ENCODE measurements at regions not wholly inside any gene's neighbourhood (a gene's known extent, or its start where the extent isn't known, plus 50 kb on each side); places are given as distances from the start of the nearest gene placed in this dataset.

DNA sequence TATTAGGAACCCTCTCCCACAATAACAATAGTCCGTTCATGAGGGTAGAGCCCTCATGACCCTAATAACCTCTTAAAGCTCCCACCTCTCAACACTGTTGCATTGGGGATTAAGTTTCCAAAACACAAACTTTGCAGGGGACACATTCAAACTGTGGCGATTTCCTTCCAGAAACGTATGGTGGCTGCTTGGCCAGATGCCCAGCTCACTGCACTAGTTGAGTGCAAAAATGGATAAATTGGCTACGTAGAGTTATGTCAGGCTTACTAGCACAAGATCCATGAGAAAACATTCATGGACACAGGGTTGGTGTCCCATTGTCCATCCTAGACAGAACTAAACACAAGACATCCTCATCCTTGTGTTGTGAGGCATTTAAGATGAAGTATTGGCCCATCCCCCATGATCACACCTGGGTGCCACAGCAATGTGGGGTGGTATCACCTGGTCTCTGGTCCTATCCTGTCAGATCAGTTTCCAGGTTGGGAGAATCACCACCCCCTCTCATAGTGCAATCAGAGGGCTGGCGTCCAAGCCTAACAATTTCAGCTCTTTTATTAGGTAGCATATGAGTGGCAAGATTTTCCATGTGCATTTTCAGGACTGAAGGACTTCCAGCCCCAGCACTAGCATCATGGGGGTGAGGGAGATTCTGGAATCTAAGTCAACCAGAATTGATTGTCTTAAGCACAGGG is 63.4 kb upstream of the ELOVL5 start:
- H3K9me3 ChIP-seq = no peaks in the 10 kb centered on the region
- TF ChIP-seq POLR2A (IDR thresholded peaks at IDR 0.05) (no peak), EP300 (IDR thresholded peaks at IDR 0.05) (no peak), POLR2AphosphoS5 (IDR thresholded peaks at IDR 0.05) (no peak)
- TF ChIP-seq, protein P1, sequence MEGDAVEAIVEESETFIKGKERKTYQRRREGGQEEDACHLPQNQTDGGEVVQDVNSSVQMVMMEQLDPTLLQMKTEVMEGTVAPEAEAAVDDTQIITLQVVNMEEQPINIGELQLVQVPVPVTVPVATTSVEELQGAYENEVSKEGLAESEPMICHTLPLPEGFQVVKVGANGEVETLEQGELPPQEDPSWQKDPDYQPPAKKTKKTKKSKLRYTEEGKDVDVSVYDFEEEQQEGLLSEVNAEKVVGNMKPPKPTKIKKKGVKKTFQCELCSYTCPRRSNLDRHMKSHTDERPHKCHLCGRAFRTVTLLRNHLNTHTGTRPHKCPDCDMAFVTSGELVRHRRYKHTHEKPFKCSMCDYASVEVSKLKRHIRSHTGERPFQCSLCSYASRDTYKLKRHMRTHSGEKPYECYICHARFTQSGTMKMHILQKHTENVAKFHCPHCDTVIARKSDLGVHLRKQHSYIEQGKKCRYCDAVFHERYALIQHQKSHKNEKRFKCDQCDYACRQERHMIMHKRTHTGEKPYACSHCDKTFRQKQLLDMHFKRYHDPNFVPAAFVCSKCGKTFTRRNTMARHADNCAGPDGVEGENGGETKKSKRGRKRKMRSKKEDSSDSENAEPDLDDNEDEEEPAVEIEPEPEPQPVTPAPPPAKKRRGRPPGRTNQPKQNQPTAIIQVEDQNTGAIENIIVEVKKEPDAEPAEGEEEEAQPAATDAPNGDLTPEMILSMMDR (IDR thresholded peaks at IDR 0.05) = no peak
- DNase-seq = peak in 1 of 2 donors; percentile 13
- intact Hi-C loops (cut with DNase I; ENCODE audit: low total_unique reads) = no loop called here
- H3K27ac ChIP-seq = no peak overlapping the region
- H3K4me1 ChIP-seq = no peaks in the 10 kb centered on the region
- WGBS, 5 donors = 64 to 78% (median 71%) methylated on average over 5 of the region's 5 CpGs
- no peak overlapping the region for H3K4me3 ChIP-seq
- no peaks in the 10 kb centered on the region for H3K36me3 ChIP-seq
- no peaks in the 10 kb centered on the region for H3K27me3 ChIP-seq

DNA sequence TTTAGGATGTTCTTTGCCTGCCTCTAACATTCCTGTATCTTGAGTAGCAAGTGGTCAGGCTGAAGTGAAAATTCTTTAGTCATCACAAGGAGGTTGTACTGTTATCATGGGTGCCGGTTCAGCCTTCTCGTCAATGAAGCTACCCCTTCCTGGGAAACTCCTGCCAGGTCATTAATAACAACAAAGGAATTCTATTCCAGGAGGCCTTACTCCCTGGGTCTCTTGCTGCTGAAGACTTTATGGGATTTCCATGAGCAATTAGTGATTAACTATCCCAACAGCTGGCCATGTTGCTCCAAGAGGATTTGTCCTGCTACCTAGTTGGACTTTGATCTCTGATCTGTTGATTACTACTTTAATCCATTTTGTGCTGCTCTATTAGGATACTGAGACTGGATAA is 62.7 kb upstream of the ELOVL5 start:
- H3K9me3 ChIP-seq = no peaks in the 10 kb centered on the region
- H3K27me3 ChIP-seq = no peaks in the 10 kb centered on the region
- no peak overlapping the region for H3K4me3 ChIP-seq
- 55 to 76% (median 66%) methylated on average over 2 of the region's 2 CpGs for WGBS, 5 donors
- no peaks in the 10 kb centered on the region for H3K4me1 ChIP-seq
- TF ChIP-seq, protein P1 (IDR thresholded peaks at IDR 0.05) = no peak
- no peak overlapping the region for H3K27ac ChIP-seq
- no peak for DNase-seq
- intact Hi-C loops (cut with DNase I; ENCODE audit: low total_unique reads) = no loop called here
- no peaks in the 10 kb centered on the region for H3K36me3 ChIP-seq

DNA sequence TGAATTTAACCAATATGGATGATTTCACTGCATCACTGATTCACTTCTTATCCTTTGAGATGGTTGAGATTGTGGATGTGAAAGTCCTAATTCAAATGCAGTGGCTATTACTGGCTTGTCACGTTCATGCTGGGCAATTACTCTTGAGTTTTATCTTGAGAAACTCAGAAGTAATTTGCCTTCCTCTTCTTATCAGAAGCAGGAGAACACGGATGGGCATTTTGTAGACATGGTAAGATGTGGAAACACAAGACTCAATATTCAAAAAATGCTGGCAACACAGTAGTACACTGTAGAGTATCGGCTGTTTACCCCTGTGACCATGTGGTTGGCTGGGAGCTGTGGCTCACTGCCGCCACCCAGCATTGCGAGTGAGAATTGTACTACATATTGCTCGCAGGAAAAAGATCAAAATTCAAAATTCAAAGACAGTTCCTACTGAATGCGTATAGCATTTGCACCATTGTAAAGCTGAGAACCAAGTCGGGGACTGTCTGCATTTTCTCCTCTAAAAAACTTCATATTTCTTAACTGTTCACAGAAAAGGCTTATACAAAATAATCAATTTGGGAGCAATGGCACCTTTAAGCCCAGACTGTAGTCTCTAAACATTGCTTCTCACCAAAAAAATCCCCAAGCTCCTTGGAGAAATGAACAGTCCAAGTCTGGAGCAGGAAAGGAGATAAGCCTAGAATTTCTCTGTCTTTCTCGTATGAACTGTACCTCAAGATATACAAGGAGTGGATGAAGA is 61.9 kb upstream of the ELOVL5 start:
- no peaks in the 10 kb centered on the region for H3K4me1 ChIP-seq
- TF ChIP-seq EP300 (IDR thresholded peaks at IDR 0.05) = no peak
- TF ChIP-seq, protein P1 (IDR thresholded peaks at IDR 0.05) = peak in 5 of 7 experiments; percentile 23 to 55 (median 37)
- TF ChIP-seq POLR2A (IDR thresholded peaks at IDR 0.05) = no peak
- TF ChIP-seq POLR2AphosphoS5 (IDR thresholded peaks at IDR 0.05) = no peak
- intact Hi-C loops (cut with DNase I; ENCODE audit: low total_unique reads) = no loop called here
- H3K4me3 ChIP-seq = no peak overlapping the region
- H3K9me3 ChIP-seq = no peaks in the 10 kb centered on the region
- 44 to 69% (median 47%) methylated on average over 9 of the region's 9 CpGs for WGBS, 5 donors
- H3K36me3 ChIP-seq = no peaks in the 10 kb centered on the region
- no peaks in the 10 kb centered on the region for H3K27me3 ChIP-seq
- no peak overlapping the region for H3K27ac ChIP-seq
- peak; percentile 33 to 43 for DNase-seq

DNA sequence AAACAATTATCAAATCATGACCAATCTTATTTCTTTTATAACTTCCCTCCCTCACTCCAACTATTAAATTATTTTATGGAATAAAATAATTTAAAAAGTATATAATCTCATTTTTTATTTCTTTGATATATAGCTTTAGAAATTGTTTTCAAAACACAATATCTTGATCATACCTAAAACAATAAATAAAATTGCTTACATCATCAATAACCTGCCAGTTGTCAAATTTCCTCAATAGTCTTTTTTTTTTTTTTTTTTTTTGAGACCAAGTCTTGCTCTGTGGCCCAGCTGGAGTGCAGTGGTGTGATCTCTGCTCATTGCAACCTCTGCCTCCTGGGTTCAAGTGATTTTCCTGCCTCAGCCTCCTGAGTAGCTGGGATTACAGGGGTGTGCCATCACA is 60.1 kb upstream of the ELOVL5 start:
- Histone ChIP-seq H3K4me3 (no peak overlapping the region), H3K27ac (no peak overlapping the region), H3K27me3 (no peaks in the 10 kb centered on the region), H3K9me3 (no peaks in the 10 kb centered on the region), H3K4me1 (no peaks in the 10 kb centered on the region), H3K36me3 (no peaks in the 10 kb centered on the region)
- TF ChIP-seq POLR2AphosphoS5 (IDR thresholded peaks at IDR 0.05) (no peak), POLR2A (IDR thresholded peaks at IDR 0.05) (no peak)
- TF ChIP-seq, protein P1 (IDR thresholded peaks at IDR 0.05) = no peak
- no peak for DNase-seq
- intact Hi-C loops (cut with DNase I; ENCODE audit: low total_unique reads) = no loop called here
